Effector memory CD8-positive, alpha-beta T cell (primary cell): ENCODE measurements at regions not wholly inside any gene's neighbourhood (a gene's known extent, or its start where the extent isn't known, plus 50 kb on each side); places are given as distances from the start of the nearest gene placed in this dataset.

Source experiments
- ATAC-seq: fragments of 150-1000 bp; cut with Tn5 transposase; replicated peaks from 2 replicates; pipeline ENCODE4 v1.10.0; 2021; ENCODE audit warnings: mild to moderate bottlenecking, moderate library complexity
- DNase-seq, 3 experiments: peaks; one replicate each; pipeline ENCODE4 v3.0.0; 2021
- H3K27ac Mint-ChIP-seq, 2 donors: one replicate each; pipeline ENCODE4 v1.8.0; 2022; ENCODE audit warnings: mild to moderate bottlenecking in 2 of 2, mixed read lengths in 2 of 2, moderate library complexity in 2 of 2
- H3K27me3 Mint-ChIP-seq, 2 donors: one replicate each; pipeline ENCODE4 v1.8.0; 2022; ENCODE audit warnings: mixed read lengths in 2 of 2
- H3K36me3 Mint-ChIP-seq: one replicate; pipeline ENCODE4 v1.8.0; 2022; ENCODE audit warnings: mild to moderate bottlenecking, moderate library complexity, mixed read lengths; ENCODE audit not compliant: insufficient read depth
- H3K4me1 Mint-ChIP-seq, 2 donors: one replicate each; pipeline ENCODE4 v1.8.0; 2022; ENCODE audit warnings: low read depth in 2 of 2, mixed read lengths in 2 of 2
- H3K4me3 Mint-ChIP-seq, 2 donors: one replicate each; pipeline ENCODE4 v1.8.0; 2022; ENCODE audit warnings: mild to moderate bottlenecking in 2 of 2, mixed read lengths in 2 of 2, moderate library complexity in 2 of 2
- H3K9me3 Mint-ChIP-seq, 2 donors: one replicate each; pipeline ENCODE4 v1.8.0; 2022; ENCODE audit warnings: mixed read lengths in 2 of 2

GRCh38 chr1:88375977-88376376 lies 308.1 kb upstream of the PKN2 start:
- Mint-ChIP-seq H3K27ac (no peak overlapping the region), H3K27me3 (peaks cover 0 to 5% of the 10 kb centered on the region in 2 donors), H3K9me3 (no peaks in the 10 kb centered on the region), H3K4me1 (no peaks in the 10 kb centered on the region), H3K4me3 (no peak overlapping the region), H3K36me3 (no peaks in the 10 kb centered on the region)
- ATAC-seq: no peak
- DNase-seq: no peak

- no peak for ATAC-seq
- no peak for DNase-seq
- no peak overlapping the region for H3K27ac Mint-ChIP-seq
- H3K4me1 Mint-ChIP-seq: no peaks in the 10 kb centered on the region
- no peaks in the 10 kb centered on the region for H3K36me3 Mint-ChIP-seq
- H3K9me3 Mint-ChIP-seq: no peaks in the 10 kb centered on the region
- H3K4me3 Mint-ChIP-seq: no peak overlapping the region
- H3K27me3 Mint-ChIP-seq: peaks cover 0 to 5% of the 10 kb centered on the region in 2 donors
These were observed 307.7 kb upstream of the PKN2 start for GRCh38 chr1:88376421-88376820.

GRCh38 chr1:88378560-88378959 lies 305.5 kb upstream of the PKN2 start:
- H3K27ac Mint-ChIP-seq: no peak overlapping the region
- ATAC-seq (no peak), DNase-seq (no peak)
- H3K9me3 Mint-ChIP-seq: no peaks in the 10 kb centered on the region
- peaks cover 0 to 5% of the 10 kb centered on the region in 2 donors for H3K27me3 Mint-ChIP-seq
- H3K36me3 Mint-ChIP-seq: no peaks in the 10 kb centered on the region
- no peaks in the 10 kb centered on the region for H3K4me1 Mint-ChIP-seq
- H3K4me3 Mint-ChIP-seq: no peak overlapping the region

- Mint-ChIP-seq H3K4me1 (no peaks in the 10 kb centered on the region), H3K36me3 (no peaks in the 10 kb centered on the region), H3K27me3 (no peaks in the 10 kb centered on the region), H3K9me3 (peaks cover 0 to 8% of the 10 kb centered on the region in 2 donors), H3K27ac (no peak overlapping the region), H3K4me3 (no peak overlapping the region)
- DNase-seq (no peak), ATAC-seq (no peak)
These were observed 289.1 kb upstream of the PKN2 start for GRCh38 chr1:88394958-88395357.

GRCh38 chr1:88398338-88398737 lies 285.7 kb upstream of the PKN2 start:
- Mint-ChIP-seq H3K36me3 (no peaks in the 10 kb centered on the region), H3K4me1 (no peaks in the 10 kb centered on the region), H3K27me3 (no peaks in the 10 kb centered on the region), H3K9me3 (peaks cover 0 to 5% of the 10 kb centered on the region in 2 donors), H3K4me3 (no peak overlapping the region), H3K27ac (no peak overlapping the region)
- no peak for ATAC-seq
- no peak for DNase-seq

GRCh38 chr1:88399690-88400089 lies 284.4 kb upstream of the PKN2 start:
- no peak for DNase-seq
- Mint-ChIP-seq H3K4me1 (no peaks in the 10 kb centered on the region), H3K9me3 (peaks cover 0 to 2% of the 10 kb centered on the region in 2 donors), H3K4me3 (no peak overlapping the region), H3K27ac (no peak overlapping the region), H3K36me3 (no peaks in the 10 kb centered on the region), H3K27me3 (no peaks in the 10 kb centered on the region)
- ATAC-seq: no peak

GRCh38 chr1:88401313-88401712 lies 282.8 kb upstream of the PKN2 start:
- H3K27ac Mint-ChIP-seq: no peak overlapping the region

GRCh38 chr1:88404582-88404981 lies 279.5 kb upstream of the PKN2 start:
- Mint-ChIP-seq H3K27ac (no peak overlapping the region), H3K36me3 (no peaks in the 10 kb centered on the region), H3K4me1 (no peaks in the 10 kb centered on the region), H3K4me3 (no peak overlapping the region), H3K27me3 (no peaks in the 10 kb centered on the region), H3K9me3 (peaks cover 0 to 3% of the 10 kb centered on the region in 2 donors)
- ATAC-seq: no peak
- no peak for DNase-seq

More at GRCh38 chr1:88401313-88401712, 282.8 kb upstream of the PKN2 start:
- Mint-ChIP-seq H3K4me1 (no peaks in the 10 kb centered on the region), H3K36me3 (no peaks in the 10 kb centered on the region), H3K4me3 (no peak overlapping the region), H3K9me3 (no peaks in the 10 kb centered on the region), H3K27me3 (no peaks in the 10 kb centered on the region)
- DNase-seq: no peak
- ATAC-seq: no peak

GRCh38 chr1:88407248-88407647 lies 276.8 kb upstream of the PKN2 start:
- Mint-ChIP-seq H3K27me3 (no peaks in the 10 kb centered on the region), H3K4me1 (no peaks in the 10 kb centered on the region)

GRCh38 chr1:88421997-88422396 lies 262.1 kb upstream of the PKN2 start:
- H3K36me3 Mint-ChIP-seq: no peaks in the 10 kb centered on the region
- no peak for DNase-seq
- H3K9me3 Mint-ChIP-seq: peaks cover 10 to 15% of the 10 kb centered on the region in 2 donors
- no peak overlapping the region for H3K4me3 Mint-ChIP-seq
- no peak overlapping the region for H3K27ac Mint-ChIP-seq
- no peaks in the 10 kb centered on the region for H3K27me3 Mint-ChIP-seq
- ATAC-seq: no peak
- no peaks in the 10 kb centered on the region for H3K4me1 Mint-ChIP-seq

More at GRCh38 chr1:88407248-88407647, 276.8 kb upstream of the PKN2 start:
- Mint-ChIP-seq H3K4me3 (no peak overlapping the region), H3K9me3 (peaks cover 0 to 3% of the 10 kb centered on the region in 2 donors), H3K27ac (no peak overlapping the region), H3K36me3 (no peaks in the 10 kb centered on the region)
- DNase-seq (no peak), ATAC-seq (no peak)

- Mint-ChIP-seq H3K36me3 (no peaks in the 10 kb centered on the region), H3K4me1 (no peaks in the 10 kb centered on the region), H3K27me3 (no peaks in the 10 kb centered on the region), H3K27ac (no peak overlapping the region), H3K4me3 (no peak overlapping the region), H3K9me3 (peaks cover 11 to 13% of the 10 kb centered on the region in 2 donors)
- DNase-seq: no peak
- no peak for ATAC-seq
These were observed 250.5 kb upstream of the PKN2 start for GRCh38 chr1:88433556-88433955.

GRCh38 chr1:88434836-88435235 lies 249.2 kb upstream of the PKN2 start:
- H3K9me3 Mint-ChIP-seq: peaks cover 13 to 17% of the 10 kb centered on the region in 2 donors
- H3K36me3 Mint-ChIP-seq: no peaks in the 10 kb centered on the region
- no peaks in the 10 kb centered on the region for H3K27me3 Mint-ChIP-seq
- no peak overlapping the region for H3K4me3 Mint-ChIP-seq
- no peak for ATAC-seq
- no peak for DNase-seq
- H3K4me1 Mint-ChIP-seq: no peaks in the 10 kb centered on the region
- no peak overlapping the region for H3K27ac Mint-ChIP-seq

- DNase-seq (no peak), ATAC-seq (no peak)
- Mint-ChIP-seq H3K36me3 (no peaks in the 10 kb centered on the region), H3K4me1 (no peaks in the 10 kb centered on the region), H3K9me3 (peaks cover 7 to 14% of the 10 kb centered on the region in 2 donors), H3K27me3 (no peaks in the 10 kb centered on the region), H3K4me3 (no peak overlapping the region), H3K27ac (no peak overlapping the region)
These were observed 243.1 kb upstream of the PKN2 start for GRCh38 chr1:88441022-88441421.

GRCh38 chr1:88451856-88452255 lies 232.2 kb upstream of the PKN2 start:
- DNase-seq: no peak
- Mint-ChIP-seq H3K4me3 (no peak overlapping the region), H3K27me3 (no peaks in the 10 kb centered on the region), H3K9me3 (peaks cover 0 to 5% of the 10 kb centered on the region in 2 donors), H3K36me3 (no peaks in the 10 kb centered on the region), H3K27ac (no peak overlapping the region), H3K4me1 (no peaks in the 10 kb centered on the region)
- ATAC-seq: no peak

- peaks cover 0 to 5% of the 10 kb centered on the region in 2 donors for H3K9me3 Mint-ChIP-seq
- no peak overlapping the region for H3K27ac Mint-ChIP-seq
- H3K27me3 Mint-ChIP-seq: no peaks in the 10 kb centered on the region
- H3K4me3 Mint-ChIP-seq: no peak overlapping the region
- no peaks in the 10 kb centered on the region for H3K4me1 Mint-ChIP-seq
- H3K36me3 Mint-ChIP-seq: no peaks in the 10 kb centered on the region
- DNase-seq (no peak), ATAC-seq (no peak)
These were observed 230.8 kb upstream of the PKN2 start for GRCh38 chr1:88453295-88453694.
